ENCODE measurements at regions not wholly inside any gene's neighbourhood (a gene's known extent, or its start where the extent isn't known, plus 50 kb on each side); places are given as distances from the start of the nearest gene placed in this dataset.
"Not testable (repeated sequence)": the region's sequence is repeated elsewhere in the genome, so short reads cannot be mapped to it uniquely, and the experiment has no call there.

DNA sequence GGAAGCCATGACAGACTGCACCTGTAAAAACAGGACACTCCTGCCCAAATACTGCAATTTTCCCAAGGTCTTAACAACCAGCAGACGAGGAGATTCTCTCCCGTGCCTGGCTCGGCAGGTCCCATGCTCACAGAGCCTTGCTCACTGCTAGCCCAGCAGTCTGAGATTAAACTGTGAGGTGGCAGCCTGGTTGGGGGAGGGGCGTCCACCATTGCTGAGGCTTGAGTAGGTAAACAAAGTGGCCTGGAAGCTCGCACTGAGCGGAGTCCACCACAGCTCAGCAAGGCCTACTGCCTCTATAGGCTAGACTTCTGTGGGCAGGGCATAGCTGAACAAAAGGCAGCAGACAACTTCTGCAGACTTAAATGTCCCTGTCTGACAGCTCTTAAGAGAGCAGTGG, 80.3 kb downstream of the ANXA5 start:
- DNase-seq, result not testable (repeated sequence)

DNA sequence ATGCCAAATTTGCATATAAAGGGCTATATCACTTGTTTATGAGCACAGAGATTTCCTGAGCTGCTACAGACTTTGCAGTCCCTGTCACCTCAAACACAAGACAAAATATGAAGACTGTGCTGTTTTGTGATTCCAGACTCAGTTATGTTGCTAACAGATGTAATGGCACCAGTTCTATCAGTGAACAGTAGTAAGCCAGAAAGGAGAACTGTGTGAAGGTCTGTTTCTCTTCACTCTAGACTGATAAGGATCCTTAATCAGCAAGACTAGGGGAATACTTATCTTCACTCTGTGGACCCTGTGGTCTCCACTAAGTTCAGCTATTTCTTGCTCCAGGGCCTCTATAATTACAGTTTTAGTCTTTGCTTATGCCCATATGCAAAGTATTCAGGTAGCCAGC, 82.7 kb downstream of the ANXA5 start:
- no peak for DNase-seq

DNA sequence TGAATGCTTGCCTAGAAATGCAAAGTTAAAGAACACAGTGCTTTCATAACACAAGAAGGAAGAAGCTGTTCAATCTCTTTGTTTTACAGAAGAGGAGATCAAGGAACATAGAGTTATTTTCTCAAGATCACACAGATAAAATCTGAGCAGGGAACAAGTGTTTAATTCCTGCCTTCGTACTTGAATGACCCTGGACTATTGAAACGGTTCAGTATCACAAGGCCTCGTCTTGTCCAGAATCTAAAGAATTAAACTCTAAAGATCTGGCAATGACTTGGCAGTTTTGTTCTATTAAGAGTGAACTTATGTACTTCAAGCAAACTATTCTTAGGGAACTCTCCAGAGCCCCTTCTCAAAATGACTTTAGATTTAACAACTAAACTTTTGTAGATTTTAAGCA, 97.7 kb downstream of the ANXA5 start:
- no peak for DNase-seq

DNA sequence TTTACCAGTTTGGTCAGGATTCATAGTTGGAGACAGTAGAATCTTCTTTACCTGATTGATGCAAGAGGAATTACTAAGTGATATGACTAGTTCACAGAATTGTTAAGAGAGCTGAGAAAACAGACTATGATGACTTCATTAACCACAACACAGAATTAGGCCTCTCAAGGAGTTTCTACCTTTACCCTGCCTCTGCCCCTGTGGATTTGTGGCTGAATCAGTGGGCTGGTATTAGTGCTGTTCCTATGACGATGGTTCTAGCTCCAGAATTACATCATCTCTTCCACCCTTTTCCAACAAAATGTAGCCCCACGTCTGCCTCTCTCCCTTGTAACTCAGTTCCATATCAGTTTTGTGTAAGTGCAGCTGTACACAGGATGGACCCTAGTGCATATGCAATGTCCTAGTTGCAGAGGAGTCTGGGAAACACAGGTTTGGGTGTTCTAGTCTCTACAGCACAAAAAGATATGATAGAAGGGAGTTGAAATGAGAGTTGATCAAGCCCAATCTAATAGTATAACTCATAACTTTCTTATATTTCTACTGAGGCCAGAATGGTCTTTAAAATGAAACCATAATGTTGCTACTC, 99.3 kb downstream of the ANXA5 start:
- DNase-seq, result no peak

DNA sequence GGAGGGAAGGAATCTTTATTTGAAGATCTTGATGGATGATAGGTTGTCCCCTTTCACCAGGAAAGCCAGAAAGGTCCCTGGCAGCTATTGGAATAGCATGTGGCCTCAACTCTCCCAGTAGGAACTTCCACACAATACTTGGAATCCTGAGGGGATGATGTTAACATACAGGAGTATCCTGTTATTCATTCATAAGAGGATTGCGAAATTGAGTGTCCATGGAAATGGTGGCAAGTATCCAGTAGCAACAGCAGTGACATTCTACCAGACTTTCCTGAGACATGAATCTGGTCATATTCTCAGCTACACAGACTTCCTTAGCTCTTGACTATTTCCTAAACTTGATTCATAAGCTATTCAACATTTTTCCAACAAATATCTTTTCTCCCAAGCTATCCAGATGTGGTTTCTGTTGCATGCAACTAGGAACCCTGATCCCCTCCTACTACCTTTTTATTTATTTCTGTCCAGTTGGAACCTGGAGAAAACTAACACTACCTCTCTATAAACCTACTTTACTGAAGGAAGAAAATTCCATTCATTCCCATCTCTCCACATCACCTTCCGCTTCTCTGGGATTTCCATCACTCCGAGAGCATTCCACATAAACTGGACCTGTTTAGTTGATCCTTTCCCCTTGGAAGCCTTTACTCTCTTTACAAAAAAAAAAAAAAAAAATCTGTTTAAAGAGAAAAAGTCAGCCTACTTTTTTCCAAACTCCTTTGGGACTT, 101.8 kb downstream of the ANXA5 start:
- DNase-seq, result no peak

DNA sequence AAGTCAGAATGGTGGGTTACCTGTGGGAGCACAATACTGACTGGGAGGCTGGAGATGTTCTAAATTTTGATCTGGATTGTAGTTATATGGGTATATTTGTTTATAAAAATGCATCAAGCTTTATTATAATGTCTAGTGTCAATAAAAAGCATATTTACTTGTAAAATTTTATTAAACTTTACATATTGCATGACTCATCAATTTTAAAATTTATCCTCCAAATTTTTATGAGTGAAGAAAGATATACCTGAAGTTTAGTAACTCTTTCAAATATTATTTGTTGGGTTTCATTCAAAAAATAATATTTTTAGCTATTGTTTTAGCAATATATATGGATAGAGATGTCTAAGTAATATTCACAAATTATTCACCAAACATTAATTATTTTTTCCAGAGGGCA, 103.0 kb downstream of the ANXA5 start:
- no peak for DNase-seq

DNA sequence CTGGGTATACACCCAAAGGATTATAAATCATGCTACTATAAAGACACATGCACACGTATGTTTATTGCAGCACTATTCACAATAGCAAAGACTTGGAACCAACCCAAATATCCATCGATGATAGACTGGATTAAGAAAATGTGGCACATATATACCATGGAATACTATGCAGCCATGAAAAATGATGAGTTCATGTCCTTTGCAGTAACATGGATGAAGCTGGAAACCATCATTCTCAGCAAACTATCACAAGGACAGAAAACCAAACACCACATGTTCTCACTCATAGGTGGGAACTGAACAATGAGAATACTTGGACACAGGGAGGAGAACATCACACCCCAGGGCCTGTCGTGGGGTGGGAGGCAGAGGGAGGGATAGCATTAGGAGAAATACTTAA, 104.5 kb downstream of the ANXA5 start:
- not testable (repeated sequence) for DNase-seq

DNA sequence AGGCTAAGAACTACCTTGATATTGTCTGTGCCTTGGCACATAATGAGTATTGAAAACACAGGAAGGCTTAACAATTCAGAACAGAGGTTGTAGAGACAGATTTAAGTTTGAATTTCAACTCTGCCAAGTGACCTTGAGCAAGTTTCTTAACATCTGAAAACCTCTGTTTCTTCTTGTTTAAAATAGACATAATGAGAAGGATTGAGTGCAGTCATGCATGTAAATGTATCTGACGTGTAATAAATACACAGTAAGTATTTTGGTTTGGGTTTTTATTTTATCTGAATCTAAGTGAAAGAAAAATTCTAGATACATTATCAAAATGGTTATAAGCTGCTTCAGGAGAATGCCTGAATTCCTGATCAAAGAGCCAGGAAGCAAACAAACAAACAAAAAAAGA, 111.9 kb downstream of the ANXA5 start:
- DNase-seq, result no peak

DNA sequence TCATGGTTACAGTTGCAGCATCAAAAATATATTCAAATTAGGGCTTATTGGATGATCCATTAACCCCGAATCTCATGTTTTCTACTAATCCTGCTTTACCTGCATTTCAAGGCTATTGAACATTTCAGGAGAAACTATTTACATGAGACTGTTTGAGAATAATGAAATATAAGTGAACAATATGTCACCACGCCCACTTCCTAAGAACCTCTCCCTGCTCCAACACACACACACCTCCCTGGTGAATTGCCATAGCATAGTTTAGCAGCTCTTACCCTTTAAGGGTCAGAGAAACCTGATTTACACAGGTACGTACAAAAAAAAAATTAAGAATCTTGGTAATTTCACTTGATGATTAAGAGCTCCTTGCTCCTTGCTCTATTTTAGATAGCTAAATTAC, 113.4 kb downstream of the ANXA5 start:
- no peak for DNase-seq

DNA sequence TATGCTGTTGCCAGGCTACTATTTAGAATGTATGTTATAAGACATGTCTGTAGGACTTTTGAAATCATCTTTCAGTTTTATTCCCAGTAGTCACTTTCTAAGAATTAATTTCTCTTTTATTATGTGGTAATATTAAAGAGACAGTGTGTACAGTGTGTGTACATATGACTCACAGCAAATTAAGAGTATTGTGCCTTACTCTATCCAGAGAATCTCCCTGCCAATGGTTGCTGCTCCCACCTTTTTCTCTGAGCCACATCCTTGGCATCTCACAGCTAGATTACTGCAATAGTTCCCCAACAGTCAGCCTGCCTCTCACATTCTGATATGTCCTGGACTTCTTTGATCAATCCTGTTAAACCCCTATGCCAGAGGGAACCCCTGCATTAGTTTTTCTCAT, 114.5 kb downstream of the ANXA5 start:
- no peak for DNase-seq

DNA sequence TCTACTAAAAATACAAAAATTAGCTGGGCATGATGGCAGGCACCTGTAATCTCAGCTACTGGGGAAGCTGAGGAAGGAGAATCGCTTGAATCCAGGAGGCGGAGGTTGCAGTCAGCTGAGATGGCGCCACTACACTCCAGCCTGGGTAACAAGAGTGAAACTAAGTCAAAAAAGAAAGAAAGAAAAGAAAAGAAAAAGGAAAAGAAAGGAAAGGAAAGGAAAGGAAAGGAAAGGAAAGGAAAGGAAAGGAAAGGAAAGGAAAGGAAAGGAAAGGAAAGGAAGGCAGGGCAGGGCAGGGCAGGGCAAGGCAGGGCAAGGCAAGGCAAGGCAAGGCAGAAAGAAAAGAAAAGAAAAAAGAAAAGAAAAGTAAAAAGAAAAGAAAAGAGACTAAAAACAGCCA, 121.4 kb downstream of the ANXA5 start:
- not testable (repeated sequence) for DNase-seq

DNA sequence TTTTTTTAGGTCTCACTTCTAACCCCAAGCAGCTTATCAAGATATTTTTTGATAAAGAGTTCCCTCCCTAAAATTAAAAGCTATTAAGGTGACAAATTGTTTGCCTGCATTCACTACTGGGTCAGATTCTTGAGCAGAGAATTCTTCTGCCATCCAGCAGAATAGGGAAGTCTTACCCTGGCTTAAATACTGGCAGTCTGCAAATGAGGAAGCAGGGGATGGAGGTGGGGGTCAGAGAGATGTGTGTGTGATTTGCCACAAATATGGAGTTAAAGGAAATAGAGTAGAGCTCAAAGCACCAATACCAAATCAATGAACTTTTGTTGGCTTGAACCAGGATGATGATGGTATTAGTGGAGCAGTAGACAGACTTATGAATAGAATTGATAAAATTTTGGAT, 122.2 kb downstream of the ANXA5 start:
- no peak for DNase-seq

DNA sequence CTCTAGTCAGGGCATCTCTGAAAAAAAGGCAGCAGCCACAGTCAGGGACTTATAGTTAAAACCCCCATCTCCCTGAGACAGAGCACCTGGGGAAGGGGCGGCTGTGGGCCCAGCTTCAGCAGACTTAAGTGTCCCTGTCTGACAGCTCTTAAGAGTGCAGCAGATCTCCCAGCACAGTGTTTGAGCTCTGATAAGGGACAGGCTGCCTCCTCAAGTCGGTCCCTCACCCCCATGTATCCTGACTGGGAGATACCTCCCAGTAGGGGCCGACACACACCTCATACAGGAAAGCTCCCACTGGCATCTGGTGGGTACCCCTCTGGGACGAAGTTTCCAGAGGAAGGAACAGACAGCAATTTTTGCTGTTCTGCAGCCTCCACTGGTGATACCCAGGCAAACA, 129.0 kb downstream of the ANXA5 start:
- DNase-seq, result no peak

DNA sequence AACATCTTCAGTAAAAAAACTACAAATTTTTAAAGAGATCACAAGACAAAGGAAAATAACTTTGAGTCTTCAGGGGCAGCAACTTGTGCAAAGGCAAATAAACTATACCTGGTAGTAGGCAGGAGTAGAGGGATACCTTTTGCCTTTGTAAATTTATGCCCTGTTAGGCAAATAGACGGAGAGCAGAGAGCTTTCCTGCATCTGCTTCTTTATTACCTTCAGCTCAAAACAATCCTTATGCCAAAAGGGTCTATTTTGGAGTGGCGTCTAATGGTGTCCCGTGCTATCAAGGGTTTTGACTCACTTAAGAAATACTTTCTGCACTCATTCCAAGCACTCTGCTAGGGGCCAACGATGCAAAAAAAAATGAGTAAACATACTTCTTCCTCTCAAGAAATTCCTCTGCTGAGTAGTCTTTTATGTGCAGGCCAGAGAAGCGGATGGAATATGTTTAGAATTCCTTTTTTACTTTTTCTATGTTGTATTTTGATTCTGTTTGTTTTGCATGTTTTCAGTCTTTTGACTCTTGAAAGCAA, 131.9 kb downstream of the ANXA5 start:
- no peak for DNase-seq

DNA sequence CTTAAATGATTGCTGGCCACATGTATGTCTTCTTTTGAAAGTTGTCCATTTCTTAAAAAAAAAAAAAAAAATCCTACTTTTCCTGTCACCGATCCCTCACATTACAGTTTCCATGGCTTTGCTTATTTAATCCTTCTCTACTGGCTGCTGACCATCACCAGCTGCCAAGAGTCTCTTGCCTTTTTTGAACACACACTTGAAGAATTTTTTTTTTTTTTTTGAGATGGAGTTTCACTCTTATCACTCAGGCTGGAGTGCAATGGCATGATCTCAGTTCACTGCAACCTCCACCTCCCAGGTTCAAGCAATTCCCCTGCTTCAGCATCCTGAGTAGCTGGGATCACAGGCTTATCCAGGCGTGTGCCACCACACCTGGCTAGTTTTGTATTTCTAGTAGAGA, 134.0 kb downstream of the ANXA5 start:
- DNase-seq, result no peak

DNA sequence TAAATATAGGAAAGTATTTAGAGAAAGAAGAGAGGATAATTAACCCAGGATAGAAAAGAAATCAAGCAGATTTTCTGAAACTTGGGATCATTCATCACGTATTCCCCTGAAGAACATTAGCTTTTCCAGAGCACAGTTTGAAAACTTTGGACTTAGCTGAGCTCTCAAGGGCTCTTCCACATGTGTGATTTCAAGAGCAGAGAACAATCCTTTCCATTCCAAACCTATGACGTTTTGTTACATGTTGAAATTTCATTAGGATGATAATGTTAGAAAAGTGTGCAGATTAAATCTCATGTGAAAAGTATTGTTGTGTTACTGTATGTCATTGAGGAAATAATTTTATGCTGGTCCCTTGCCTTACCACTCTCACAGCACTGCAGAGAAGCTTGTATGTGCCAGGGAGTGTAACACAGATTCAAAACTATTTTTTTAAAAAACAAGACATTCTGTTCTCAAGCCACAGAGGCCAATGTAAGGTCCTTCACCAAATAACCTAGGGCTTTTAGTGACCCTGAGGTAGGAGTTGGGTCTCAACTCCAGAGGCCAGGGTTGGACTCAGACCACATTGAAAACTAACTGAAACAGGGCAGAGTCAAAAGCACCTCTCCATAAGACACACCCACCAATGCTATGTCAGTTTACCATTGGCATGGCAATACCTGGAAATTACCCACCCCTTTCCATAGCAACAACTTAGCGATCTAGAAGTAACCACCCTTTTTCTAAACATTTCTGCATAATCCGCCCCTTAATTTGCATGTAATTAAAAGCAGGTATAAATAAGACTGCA, 141.3 kb downstream of the ANXA5 start:
- no peak for DNase-seq

DNA sequence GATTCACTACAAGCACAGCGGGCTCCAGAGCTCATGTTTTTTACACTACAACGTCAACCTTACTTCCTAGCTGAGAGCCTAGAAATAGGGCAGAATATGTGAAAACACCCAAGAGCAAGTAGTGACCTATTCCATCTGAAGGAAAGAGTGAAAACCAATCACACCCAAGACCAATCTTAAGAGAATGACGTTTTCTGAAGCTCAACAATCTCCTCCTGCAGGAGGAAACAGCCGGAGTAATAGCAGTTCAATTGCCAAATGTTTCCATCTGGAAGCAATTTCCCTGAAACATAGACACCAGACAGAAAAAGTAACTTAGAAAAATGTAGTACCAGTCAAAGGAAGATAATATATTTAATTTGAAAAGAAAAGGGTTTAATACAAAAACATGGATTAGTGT, 142.4 kb downstream of the ANXA5 start:
- no peak for DNase-seq

DNA sequence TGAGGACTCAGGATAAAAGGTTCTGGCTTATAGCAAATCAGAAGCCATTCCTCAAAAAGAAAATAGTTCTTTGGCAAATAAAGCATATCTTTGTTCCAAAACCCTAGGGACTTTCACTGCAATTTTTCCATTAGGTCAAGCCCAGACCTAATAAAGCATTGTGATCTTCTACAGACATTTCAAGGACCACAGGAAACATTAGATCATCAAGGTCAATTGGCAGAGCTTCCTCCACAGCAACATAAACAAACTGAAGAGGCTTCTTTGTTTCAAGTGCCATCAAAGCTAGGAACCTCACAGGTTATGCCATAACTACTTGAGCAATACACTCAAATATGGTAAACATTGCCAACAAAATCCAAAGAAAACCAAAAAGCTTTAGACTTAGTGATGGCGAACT, 144.9 kb downstream of the ANXA5 start:
- DNase-seq, result no peak

DNA sequence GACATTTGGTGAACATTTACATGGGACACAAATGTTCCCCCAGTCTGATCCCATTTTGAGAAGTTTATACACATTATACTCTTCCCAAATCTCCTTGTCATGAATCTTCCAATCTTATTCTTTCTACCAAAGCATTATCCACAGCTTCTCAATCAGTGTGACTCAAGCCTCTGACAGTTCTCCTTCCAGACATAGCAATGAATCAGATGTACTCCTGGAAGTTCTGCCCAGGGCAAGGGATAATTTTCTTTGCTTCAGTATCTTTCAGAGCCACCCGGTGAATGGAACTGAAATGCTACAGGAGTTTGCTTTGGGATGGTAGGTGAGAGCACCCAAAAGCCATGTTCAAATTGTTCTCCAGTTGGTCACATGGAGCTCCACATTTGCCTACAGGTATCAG, 145.5 kb downstream of the ANXA5 start:
- DNase-seq, result no peak

DNA sequence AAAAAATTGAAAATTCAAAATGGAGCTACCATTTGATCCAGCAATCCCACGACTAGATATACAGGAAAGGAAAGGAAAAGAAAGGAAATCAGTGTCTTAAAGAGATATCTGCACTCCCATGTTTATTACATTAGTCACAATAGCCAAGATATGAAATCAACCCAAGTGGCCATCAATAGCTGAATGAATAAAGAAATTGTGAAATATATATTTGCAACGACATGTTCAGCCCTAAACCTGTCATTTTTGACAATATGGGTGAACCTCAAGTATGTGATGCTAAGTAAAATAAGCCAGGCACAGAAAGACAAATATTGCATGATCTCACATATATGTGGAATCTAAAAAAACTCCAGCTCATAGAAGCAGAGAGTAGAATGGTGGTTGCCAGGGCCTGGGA, 155.1 kb downstream of the ANXA5 start:
- DNase-seq, result no peak

DNA sequence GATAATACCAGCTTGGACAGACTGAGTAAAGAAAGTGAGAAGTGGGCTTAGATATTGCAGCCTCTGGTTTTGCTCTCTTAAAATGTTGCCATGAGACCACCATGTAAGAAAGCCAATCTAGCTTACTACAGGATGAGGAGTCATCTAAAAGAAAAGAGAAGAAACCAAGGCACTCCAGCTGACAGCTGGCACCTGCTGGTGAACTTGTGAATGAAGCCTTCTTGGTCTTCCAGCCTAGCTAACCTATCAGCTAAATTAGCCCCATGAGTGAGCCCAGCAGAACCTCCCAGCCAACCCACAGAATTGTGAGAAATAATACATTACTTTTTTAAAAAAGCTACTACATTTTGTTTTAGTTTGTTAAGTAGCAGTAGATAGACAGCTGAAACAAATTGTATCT, 154.5 kb upstream of the QRFPR start:
- DNase-seq, result no peak

DNA sequence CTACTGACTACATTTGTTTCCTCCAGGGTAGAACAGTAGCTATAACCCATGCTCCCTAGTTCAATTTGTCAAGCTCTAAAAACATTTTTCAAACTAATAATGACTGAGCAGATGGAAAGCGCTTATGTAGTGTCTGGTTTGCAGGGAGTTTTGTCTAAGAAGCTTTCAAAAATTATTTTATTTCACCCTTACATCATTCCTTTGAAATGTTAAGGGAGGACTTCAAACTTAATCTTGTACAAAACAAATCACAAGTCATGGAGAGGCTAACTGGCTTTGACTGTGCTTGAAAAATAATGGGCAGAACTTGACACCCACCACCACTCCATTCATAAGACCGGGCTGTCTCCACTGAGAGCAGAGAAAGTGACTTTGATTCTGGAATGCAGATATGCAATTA, 153.4 kb upstream of the QRFPR start:
- DNase-seq, result no peak

DNA sequence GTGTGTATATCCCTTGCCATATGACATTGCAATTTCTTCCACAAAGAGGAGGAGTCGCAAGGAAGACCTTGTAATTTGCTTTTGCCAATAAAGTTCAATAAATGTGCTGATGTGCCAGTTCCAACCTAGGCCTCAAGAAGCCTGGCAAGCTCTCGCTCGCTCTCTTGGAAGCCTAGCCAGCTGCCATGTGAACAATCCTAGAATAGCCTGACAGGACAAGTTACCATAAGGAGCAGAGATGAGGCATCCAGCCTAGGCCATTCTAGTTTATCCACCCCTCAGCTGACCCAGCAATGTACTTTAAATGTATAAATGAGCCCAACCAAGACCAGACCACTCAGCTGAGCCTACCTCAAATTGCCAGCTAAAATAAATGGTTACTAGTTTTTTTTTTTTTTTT, 145.7 kb upstream of the QRFPR start:
- DNase-seq, result no peak

DNA sequence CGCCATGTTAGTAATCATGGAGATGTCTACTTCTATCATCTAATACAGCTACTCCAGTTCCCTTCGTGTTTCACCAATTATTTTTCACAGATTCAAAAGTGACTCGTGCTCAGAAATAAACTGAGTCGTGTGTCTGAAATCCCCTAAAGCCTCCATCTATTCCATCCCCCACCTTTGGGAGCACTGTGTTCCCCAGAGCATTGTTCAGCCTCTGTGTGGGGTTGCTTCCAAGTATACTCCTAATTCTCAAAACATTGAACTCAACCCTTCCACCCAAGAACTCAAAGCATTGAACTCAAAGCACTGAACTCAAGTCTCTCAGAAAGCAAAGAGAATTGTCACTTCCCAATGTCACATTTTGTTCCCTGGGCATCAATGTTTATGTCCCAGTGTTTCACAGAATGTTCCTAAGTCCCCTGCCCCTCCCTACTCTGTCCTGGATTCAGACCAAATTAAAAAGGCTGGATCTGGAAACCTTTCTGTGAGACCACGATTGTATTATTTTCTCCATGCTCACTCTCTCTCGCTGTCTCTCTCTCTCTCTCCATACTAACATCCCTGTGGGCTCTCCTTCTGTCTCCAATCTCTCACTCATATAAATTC, 138.5 kb upstream of the QRFPR start:
- no peak for DNase-seq

Measured in suppressor macrophage treated with lipopolysaccharide for 4 hours (primary cell).